ENCODE measurements at regions not wholly inside any gene's neighbourhood (a gene's known extent, or its start where the extent isn't known, plus 50 kb on each side); places are given as distances from the start of the nearest gene placed in this dataset.
"Not testable (repeated sequence)": the region's sequence is repeated elsewhere in the genome, so short reads cannot be mapped to it uniquely, and the experiment has no call there.

DNA sequence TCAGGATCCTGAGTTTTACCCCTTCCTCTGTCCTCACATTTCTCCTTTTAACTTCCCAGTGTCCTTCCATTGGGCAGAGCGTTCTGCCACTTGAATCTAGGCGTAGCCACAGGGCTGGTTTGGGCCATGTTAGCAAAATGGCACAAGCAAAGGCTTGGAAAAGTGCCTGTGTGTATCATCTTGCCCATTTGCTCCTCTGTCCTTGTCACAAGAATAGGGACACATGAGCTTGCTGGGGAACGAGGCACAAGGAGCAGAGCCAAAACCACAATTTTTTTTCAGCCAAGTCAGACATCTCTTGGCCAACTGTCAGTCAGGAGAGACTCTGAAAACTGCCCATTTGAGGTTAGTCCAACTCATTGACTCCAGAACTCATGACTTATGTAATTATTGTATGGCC, 285.2 kb downstream of the ZNF248 start:
- no peak for DNase-seq

DNA sequence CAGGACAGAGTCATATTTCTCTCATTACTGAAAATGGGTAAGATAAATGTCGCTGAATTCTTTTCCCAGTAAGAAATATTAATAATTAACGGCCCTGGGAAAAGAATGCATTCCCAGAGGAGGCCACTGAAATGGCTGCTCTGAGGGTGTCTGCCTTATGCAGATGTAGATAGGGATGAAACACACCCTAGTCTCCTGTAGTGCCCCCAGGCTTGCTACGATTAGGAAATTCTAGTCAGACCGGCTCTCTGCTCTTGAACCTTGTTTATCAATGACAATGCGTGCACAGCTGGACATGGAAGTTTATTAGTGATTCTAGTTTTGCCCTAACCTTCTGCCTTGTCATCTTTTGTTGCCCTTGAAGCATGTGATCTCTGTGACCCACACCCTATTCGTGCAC, 291.1 kb downstream of the ZNF248 start:
- DNase-seq, result no peak

DNA sequence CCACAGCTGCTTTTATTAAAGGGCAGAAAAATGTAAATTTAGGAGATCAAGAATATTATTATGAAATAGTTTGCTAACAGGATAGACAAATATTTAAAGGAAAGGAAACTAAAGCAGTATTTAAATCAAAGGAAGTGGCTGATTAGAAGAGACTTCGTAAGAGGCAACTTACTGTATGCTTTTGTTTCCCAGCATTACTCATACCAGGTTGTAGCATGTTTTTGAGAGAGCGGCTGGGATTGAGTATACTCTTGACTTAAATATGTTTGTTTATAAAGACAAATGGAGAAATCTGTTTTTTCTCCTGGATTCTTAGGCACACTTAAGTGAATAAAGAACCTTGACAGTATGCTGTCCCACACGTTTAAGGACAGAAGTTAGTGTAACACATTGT, 293.7 kb downstream of the ZNF248 start:
- no peak for DNase-seq

DNA sequence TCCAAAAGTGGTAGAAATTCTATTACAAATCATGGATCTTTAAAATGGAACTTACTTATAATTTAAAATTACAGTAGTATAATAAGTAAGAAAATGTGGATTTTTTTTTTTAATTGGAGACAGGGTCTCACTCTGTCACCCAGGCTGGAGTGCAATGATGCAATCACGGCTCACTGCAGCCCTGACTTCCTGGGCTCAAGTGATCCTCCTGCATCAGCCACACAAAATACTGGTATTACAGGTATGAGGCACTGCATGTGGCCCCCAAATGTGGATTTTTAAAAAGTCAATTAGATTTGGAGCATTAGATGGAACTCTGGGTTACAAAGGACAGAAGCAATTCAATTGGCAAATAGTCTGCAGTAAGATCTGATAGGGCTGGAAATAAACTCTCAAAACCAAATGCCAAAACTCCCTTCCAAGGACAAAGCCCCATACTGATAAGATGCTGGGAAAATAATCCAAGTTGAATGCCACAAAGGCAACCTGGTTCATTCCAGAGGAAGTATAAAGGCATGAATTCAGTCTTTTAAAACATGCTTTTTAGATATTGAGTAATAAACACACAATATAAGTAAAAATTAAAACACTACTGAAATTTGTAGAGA, 294.2 kb downstream of the ZNF248 start:
- DNase-seq, result no peak

DNA sequence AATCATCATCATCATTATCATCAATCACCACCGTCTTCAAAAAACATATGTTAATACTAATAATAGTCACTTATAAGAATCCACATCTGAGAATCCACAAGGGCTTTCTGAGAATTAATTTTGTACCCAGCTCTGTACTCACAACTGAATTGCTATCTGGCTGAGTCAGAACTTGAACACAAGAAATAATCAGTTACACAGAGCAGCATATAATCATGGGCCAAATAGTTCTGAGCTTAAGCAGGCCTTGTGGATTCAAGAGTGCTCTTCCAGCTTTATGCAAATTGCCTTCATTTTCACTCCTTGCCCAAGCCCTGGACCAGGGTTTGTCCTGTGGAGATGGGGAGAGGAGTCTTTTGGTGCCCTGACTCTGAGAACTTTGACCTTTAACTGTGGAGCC, 304.5 kb downstream of the ZNF248 start:
- DNase-seq, result no peak

DNA sequence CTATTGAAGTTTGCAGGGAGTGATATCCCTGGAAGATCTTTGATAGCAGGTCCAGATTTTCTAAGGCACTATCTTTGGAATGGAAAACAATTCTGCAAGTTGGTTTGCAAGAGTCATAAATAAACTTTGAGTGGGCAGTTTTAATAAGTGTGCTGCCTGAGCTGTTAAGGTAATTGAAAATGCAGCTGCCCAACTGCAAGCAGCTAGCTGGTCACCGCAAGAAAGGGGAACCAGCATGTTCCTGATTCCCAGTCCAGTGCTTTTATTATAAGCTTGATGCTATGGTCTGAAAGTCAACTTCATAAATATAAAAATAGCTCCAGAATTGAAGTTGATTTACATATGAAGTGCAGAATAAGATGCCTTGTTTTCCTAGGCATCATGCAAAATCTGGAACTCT, 308.4 kb downstream of the ZNF248 start:
- no peak for DNase-seq

DNA sequence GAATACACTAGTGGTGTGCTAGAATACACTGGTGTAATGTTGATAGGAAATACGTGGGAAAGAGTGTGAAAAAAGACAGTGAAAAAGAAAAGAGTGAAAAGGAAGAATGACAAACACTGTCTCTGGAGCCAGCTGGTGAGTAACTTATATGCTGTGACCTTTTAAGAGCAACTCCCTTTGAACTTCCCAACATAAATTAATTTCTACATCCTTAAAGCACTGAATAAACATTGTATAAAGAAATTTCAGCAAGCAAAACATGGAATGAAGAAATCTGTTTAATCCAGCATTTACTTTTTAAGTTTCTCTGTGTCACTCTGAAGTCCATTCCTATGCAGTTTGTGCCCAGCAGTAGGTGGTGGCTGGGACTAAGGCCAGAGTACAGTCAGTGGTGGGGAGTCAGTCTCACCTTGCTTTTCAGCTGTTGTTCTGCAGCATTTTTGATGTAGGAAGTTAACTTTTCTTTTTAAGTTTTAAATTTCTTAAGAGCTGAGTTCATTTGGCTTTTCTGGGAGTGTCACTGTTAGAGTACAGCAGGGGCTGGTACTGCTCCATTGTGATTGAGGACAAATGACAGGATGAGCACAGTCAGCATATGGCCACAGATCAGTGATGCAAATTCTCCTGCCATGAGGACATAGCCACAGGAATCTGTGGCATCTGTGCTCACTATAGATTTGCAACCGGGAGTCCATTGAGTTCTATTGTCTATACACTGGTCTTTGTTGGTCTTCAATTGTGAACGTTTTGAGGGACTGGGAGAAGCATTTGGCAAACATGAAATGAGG, 321.8 kb downstream of the ZNF248 start:
- DNase-seq, result no peak

DNA sequence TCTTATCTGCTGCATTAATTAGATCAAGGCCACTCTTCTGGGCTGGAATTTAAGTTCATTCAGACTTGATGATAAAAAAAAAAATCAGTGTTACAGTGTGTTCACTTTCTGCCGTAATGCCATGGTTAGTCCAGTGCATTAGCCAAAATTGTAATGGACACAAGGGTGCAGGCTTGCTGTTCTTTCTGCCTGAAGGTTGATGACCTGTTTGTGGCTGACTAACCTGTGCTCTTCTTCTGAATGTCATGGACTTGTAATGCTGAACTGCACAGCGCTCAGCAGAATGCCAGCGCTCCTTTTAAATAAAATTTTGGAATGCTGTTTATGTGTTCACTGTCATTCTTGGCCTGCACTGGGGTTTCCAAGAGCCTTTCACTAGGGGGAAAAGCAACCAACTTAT, 323.2 kb downstream of the ZNF248 start:
- DNase-seq, result no peak

DNA sequence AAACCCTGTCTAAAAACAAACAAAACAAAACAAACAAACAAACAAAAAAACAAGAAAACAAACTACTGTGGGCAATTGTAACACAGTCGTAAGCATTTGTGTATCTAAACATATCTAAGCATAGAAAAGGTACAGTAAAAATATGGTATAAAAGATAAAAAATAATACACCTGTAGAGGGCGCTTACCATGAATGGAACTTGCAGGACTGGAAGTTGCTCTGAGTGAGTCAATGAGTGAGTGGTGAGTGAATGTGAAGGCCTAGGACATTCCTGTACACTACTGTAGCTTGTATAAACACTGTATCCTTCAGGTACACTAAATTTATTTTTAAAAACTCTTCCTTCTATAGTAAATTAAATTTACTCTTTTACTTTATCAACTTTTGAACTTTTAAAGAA, 332.0 kb downstream of the ZNF248 start:
- DNase-seq, result not testable (repeated sequence)

DNA sequence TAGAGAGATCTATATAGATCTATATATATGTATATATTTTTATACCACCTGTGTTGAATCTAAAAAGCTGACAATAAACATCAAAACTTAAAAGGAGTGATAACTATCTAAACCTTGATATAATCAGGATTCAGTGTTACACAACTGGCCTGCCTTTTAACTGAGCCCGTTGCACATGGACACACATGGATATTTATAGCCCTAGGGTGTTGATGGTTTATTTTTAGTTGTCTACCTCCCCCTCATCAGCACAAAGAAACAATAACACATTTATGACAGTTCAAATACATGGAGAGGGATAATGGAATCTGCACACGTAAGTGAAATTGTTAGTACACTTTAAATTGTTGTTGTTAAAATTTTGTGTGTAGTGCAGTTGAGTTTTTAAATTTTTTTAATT, 336.9 kb downstream of the ZNF248 start:
- no peak for DNase-seq

DNA sequence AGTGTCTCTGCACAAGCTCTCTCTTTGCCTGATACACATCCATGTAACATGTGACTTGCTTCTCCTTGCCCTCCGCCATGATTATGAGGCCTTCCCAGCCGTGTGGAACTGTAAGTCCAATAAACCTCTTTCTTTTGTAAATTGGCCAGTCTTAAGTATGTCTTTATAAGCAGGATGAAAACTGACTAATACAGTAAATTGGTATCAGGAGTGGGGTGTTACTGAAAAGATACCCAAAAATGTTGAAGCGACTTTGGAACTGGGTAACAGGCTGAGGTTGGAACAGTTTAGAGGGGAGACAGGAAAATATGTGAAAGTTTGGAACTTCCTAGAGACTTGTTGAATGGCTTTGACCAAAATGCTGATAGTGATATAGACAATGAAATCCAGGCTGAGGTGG, 346.9 kb downstream of the ZNF248 start:
- DNase-seq, result not testable (repeated sequence)

DNA sequence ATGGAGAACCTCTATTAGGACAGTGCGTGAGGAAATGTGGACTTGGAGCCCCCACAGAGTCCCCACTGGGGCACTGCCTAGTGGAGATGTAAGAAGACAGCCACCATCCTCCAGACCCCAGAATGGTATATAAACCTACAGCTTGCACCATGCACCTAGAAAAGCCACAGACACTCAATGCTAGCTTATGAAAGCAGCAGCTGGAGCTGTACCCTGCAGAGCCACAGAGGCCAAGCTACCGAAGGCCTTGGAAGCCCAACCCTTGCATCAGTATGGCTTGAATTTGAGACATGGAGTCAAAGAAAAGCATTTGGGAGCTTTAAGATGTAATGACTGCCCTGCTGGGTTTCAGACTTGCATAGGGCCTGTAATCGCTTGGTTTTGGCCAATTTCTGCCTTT, 361.3 kb downstream of the ZNF248 start:
- no peak for DNase-seq

DNA sequence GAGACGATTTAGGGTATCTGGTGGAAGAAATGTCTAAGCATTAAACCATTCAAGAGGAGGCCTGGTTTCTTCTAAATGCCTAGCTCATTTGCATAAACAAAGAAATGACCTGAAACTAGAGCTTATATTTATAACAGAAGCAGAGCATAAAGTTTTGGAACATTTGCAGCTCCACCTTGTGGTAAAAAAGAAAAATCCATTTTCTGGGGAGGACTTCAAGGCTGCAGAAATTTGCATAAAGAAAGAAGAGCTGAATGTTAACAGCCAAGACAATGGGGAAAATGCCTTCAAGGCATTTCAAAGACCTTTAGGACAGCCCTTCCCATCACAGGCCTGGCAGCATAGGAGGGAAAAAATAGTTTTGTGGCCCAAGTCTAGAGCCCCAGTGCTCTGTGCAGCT, 362.0 kb downstream of the ZNF248 start:
- DNase-seq, result no peak

DNA sequence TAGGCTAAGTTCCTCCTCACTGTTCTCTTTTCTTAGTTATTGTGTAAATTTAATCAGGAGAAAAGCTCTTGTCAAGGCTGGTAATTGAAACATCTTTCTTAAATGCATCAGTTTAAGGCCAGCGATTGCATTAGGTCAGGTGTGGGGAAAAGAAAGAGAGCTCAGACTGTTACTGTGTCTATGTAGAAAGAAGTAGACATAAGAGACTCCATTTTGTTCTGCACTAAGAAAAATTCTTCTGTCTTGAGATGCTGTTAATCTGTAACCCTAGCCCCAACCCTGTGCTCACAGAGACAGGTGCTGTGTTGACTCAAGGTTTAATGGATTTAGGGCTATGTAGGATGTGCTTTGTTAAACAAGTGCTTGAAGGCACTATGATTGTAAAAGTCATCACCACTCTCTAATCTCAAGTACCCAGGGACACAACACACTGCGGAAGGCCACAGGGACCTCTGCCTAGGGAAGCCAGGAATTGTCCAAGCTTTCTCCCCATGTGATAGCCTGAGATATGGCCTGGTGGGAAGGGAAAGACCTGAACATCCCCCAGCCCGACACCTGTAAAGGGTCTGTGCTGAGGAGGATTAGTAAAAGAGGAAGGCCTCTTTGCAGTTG, 364.1 kb downstream of the ZNF248 start:
- not testable (repeated sequence) for DNase-seq

DNA sequence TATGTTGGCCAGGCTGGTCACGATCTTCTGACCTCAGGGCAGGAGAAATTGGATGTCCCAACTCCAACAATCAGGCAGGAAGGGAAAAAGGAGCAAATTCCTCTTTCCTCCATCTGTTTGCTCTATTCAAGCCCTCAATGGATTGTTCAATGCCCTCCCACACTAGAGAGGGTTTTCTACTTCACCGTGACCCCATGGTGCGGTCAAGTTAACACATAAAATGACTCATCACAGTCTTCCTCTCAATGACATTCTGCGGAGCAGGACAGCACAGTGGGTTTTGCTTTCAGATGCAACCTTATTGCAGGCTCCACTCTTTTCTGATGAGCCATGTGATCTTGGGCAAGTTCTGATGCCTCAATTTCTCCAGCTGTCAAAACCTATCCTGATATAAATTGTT, 364.9 kb downstream of the ANKRD30A start:
- DNase-seq, result no peak

DNA sequence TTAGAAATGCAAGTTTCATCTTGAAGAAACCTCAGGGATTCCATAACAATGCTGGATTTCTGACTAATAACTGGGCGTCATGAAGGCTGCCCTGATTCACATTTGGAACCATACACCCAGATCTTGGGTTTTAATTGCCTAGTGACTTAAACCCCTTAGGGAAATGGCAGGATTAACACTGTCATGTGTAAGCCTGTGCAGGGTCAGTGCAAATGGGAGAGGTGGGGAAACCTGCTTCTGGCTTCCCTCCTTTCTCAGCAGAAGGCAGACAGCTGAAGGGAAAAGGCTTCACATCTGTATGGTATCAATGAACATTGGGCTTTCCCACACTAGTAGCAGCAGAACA, 364.2 kb downstream of the ANKRD30A start:
- no peak for DNase-seq

DNA sequence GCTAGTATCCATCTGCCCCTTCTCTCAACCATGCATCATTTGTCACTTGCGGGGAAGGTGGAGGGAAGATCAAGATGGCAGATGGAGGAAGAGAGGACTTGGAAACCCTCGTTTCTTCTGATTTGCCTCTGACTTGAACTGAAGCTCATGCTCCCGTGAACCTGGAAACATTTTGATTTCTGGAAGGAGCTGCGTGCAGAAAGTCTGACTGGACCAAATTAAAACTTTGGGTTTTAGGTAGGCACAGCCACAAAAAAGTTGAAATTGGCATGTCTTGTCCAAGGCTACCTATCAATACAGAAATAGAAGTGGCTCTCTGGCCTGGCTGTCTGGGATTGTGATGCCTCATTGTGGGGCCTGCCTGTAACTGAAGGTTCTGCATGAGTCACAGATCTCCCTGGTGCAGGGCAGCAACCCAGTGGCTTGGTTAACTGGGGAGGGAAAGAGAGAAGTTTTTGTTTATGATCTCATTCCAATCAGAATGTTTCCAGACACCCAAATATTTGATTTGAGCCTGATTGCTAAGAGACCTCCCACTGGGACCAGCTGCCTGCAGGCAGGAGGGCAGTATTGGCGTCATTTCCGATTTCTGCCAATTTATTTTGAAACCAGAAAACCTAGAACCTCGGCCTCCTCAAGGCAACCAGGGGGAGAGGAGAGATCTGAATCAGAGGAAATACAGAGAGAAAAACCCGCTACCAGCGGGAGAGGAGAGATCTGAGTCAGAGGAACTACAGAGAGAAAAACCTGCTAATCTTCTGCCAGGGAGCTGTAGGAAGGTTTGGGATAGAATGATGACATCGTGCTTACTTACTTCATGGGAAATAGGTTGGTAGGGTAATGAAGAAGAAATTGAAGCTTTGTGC, 363.6 kb downstream of the ANKRD30A start:
- no peak for DNase-seq

DNA sequence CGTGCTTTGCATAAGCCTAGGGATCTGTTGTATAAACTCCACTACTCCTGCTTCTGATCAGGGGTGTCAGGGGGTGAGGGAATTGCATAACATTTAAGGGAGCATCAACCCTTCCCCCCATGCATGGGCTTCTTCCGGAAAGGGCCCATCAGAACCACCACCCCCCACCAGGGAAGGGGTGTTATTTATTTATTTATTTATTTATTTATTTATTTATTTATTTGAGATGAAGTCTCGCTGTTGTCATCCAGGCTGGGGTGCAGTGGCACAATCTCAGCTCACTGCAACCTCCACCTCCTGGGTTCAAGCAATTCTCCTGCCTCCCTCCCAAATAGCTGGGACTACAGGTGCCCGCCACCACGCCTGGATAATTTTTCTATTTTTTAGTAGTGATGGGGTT, 355.2 kb downstream of the ANKRD30A start:
- DNase-seq, result not testable (repeated sequence)

DNA sequence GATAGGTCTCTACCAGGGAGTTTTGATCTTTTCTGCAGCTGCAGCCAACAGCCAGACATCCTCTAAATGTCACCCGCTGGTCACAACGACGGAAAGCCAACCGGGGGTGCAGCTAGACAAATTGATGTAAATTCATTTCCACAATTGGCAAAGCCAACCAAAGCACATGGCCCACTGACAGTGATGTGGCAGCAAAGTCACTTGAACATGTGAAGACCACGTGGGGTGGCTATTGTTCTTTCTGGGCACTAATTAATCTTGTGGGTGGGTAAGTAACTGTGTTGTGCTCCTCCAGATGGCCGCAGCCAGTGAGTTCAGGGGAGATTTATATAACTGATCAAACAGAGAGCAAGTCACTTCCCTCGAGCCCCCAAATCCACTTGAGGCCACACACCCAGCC, 354.1 kb downstream of the ANKRD30A start:
- no peak for DNase-seq

DNA sequence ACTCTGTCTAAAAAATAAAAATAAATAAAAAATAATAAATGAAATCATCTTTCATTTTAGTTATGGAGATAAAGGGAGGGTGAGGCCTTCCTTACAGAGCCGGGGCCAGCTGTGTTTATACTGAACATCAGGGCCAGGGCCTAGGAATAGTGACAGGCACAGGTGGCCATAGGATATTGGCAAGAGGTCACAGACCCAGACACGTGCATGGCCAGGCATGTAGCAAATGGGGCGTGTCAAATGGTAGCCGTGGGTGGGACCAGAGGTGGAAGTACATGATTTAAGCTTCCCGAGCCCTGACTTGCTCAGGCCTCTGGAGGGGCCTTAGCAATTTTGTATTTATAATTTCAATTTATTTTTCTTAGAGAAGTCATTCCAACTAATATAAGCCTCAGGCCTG, 353.0 kb downstream of the ANKRD30A start:
- DNase-seq, result no peak

DNA sequence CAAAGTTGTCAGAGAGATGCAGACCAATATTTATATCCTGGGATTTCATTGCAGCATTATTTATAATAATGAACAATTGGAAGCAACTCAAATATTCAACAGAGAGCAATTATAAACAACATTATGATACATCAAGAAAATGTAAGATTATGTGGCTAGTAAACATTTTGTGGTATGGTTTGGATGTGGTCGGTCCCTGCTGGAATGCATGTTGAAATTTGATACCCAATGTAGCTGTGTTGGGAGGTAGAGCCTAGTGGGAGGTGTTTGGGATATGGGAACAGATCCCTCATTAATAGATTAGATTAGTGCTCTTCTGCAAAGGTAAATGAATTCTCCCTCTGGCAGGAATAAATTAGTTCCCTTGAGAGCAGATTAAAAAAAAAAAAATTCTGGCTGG, 350.9 kb downstream of the ANKRD30A start:
- no peak for DNase-seq

DNA sequence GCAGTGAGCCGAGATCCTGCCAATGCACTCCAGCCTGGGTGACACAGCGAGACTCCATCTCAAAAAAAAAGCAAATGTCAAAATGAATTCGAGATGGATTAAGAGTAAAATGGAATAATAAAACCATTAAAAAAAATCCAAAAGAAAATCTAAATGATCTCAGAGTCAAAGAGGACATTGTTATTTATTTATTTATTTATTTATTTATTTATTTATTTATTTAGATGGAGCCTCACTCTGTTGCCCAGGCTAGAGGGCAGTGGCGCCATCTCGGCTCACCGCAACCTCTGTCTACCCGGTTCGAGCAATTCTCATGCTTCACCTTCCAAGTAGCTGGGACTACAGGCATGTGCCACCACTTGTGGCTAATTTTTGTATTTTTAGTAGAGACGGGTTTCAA, 349.2 kb downstream of the ANKRD30A start:
- no peak for DNase-seq

DNA sequence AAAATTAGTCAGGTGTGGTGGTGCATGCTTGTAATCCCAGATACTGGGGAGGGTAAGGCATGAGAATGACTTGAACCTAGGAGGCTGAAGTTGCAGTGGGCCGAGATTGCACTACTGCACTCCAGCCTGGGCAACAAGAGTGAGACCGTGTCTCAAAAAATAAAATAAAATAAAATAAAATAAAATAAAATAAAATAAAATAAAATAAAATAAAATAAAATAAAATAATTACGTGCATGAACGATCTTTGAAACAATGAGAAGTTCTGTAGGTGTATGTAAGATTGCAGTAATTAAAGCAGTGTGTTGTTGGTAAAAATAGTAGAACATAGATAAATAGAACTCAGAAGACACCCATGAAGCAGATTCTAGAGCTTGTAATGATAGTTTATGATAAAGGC, 348.5 kb downstream of the ANKRD30A start:
- no peak for DNase-seq

All from fibroblast of skin of back (primary cell).